Endothelial cell of umbilical vein (primary cell): ENCODE measurements at regions not wholly inside any gene's neighbourhood (a gene's known extent, or its start where the extent isn't known, plus 50 kb on each side); places are given as distances from the start of the nearest gene placed in this dataset.

Experiments
- BruUV-seq: library from RNA; stranded (reverse); fragments of 400-500 nt; replicated peaks from 2 replicates; lab custom pipeline; 2021; lab: Mats Ljungman, UMichigan
- CTCF ChIA-PET: fragments of 300-600, 350-600 bp; sonication (Branson Sonifier 250); formaldehyde crosslinking; loops from one replicate; lab custom pipeline; 2021; ENCODE audit warnings: antibody characterized with exemption, inconsistent platforms; lab: Charles Lee
- POLR2A ChIA-PET: fragments of 300-600, 350-600 bp; sonication (Branson Sonifier 250); formaldehyde crosslinking; loops from one replicate; lab custom pipeline; 2021; ENCODE audit warnings: antibody characterized with exemption, inconsistent platforms; lab: Charles Lee
- DNase-seq: peaks from one replicate; pipeline ENCODE4 v3.0.0-alpha.2; 2011; ENCODE audit warnings: low read depth, low spot score
- FAIRE-seq: peaks from 2 replicates; lab custom pipeline; 2011; peaks lifted over from hg19 to GRCh38; lab: Jason Lieb, UNC
- H2AFZ ChIP-seq: 2 replicates; pipeline ENCODE4 v1.6.0; 2012; ENCODE audit warnings: low read depth, low read length, control low read depth, inconsistent platforms
- H3K27ac ChIP-seq: 2 replicates; pipeline ENCODE4 v1.5.1; 2011; ENCODE audit warnings: low read depth, mild to moderate bottlenecking, control low read depth, low read length, moderate library complexity; ENCODE audit not compliant: insufficient read depth
- H3K27me3 ChIP-seq, 2 experiments: 2 replicates each; pipeline versions ENCODE4 v1.6.0 to v1.6.1; 2011; ENCODE audit warnings: low read length in 2 of 2, mixed read lengths in 1 of 2; ENCODE audit not compliant: control insufficient read depth in 2 of 2, insufficient read depth in 2 of 2
- H3K36me3 ChIP-seq, 2 experiments: 2 replicates in 1 of 2; 3 replicates in 1 of 2; pipeline ENCODE4 v1.5.1; 2011; ENCODE audit warnings: low read length in 2 of 2, mild to moderate bottlenecking in 1 of 2, moderate library complexity in 1 of 2; ENCODE audit not compliant: control insufficient read depth in 2 of 2, insufficient read depth in 2 of 2; ENCODE audit errors: extremely low read depth in 1 of 2
- H3K4me1 ChIP-seq: 3 replicates; pipeline ENCODE4 v1.5.1; 2011; ENCODE audit warnings: mild to moderate bottlenecking, low read length; ENCODE audit not compliant: control insufficient read depth, insufficient read depth; ENCODE audit errors: extremely low read depth
- H3K4me2 ChIP-seq: 2 replicates; pipeline ENCODE4 v1.6.1; 2011; ENCODE audit warnings: low read length, control low read depth, mixed read lengths; ENCODE audit not compliant: insufficient read depth
- H3K4me3 ChIP-seq, 3 experiments: fragments of 200-600 bp in 1 of 3; sonication (generic), shearing (Covaris generic) in 1 of 3; replicated peaks in 1 of 3; 2 replicates each; pipeline ENCODE4 v1.5.1; 2011 to 2016; ENCODE audit warnings: control low read depth in 3 of 3, low read length in 3 of 3, mild to moderate bottlenecking in 2 of 3, inconsistent platforms in 1 of 3, low read depth in 1 of 3, moderate library complexity in 1 of 3; ENCODE audit not compliant: insufficient read depth in 1 of 3
- H3K79me2 ChIP-seq: 2 replicates; pipeline ENCODE4 v1.6.0; 2012; ENCODE audit warnings: low read length, inconsistent platforms; ENCODE audit not compliant: control insufficient read depth, insufficient read depth
- H3K9ac ChIP-seq: replicated peaks from 2 replicates; pipeline ENCODE3; 2011; ENCODE audit warnings: low read length, control low read depth; ENCODE audit not compliant: insufficient read depth; ENCODE audit errors: extremely low read depth
- H3K9me1 ChIP-seq: replicated peaks from 3 replicates; pipeline ENCODE4 v1.6.0; 2011; ENCODE audit warnings: mild to moderate bottlenecking, low read length; ENCODE audit not compliant: control insufficient read depth, insufficient read depth; ENCODE audit errors: extremely low read depth
- H3K9me3 ChIP-seq: replicated peaks from 2 replicates; pipeline ENCODE4 v1.5.1; 2012; ENCODE audit warnings: low read length, inconsistent platforms; ENCODE audit not compliant: control insufficient read depth, insufficient read depth
- H4K20me1 ChIP-seq: replicated peaks from 2 replicates; pipeline ENCODE3; 2011; ENCODE audit warnings: mild to moderate bottlenecking, low read length; ENCODE audit not compliant: control insufficient read depth, insufficient read depth; ENCODE audit errors: extremely low read depth
- CTCF ChIP-seq, 2 donors: IDR thresholded peaks; 1 replicate in 1 of 2; 2 replicates in 1 of 2; pipeline ENCODE4 v1.5.1; 2011; ENCODE audit warnings: low read length in 2 of 2, mild to moderate bottlenecking in 2 of 2, moderate library complexity in 2 of 2, control low read depth in 1 of 2, inconsistent platforms in 1 of 2, low read depth in 1 of 2; ENCODE audit not compliant: insufficient read depth in 1 of 2; ENCODE audit errors: extremely low read depth in 1 of 2
- EZH2 ChIP-seq: IDR thresholded peaks from 2 replicates; pipeline ENCODE4 v1.6.1; 2012; ENCODE audit warnings: borderline replicate concordance, low read depth, mild to moderate bottlenecking, moderate library complexity, low read length, inconsistent platforms; ENCODE audit not compliant: severe bottlenecking
- FOS ChIP-seq: IDR thresholded peaks from 2 replicates; pipeline ENCODE4 v1.6.1; 2011; ENCODE audit warnings: mild to moderate bottlenecking, low read length, moderate library complexity, borderline replicate concordance; ENCODE audit not compliant: insufficient read depth
- GATA2 ChIP-seq: IDR thresholded peaks from 2 replicates; pipeline ENCODE4 v1.7.0; 2011; ENCODE audit warnings: low read depth, mild to moderate bottlenecking, moderate library complexity, mixed read lengths, low read length; ENCODE audit not compliant: insufficient read length, insufficient read depth
- JUN ChIP-seq: IDR thresholded peaks from 2 replicates; pipeline ENCODE4 v1.6.1; 2011; ENCODE audit warnings: borderline replicate concordance, low read depth; ENCODE audit not compliant: insufficient read length, insufficient read depth
- MAX ChIP-seq: IDR thresholded peaks from 2 replicates; pipeline ENCODE4 v1.6.1; 2011; ENCODE audit not compliant: insufficient read depth, insufficient read length
- MYC ChIP-seq: IDR thresholded peaks from one replicate; pipeline ENCODE4 v1.6.1; 2011; ENCODE audit warnings: mild to moderate bottlenecking, low read depth, low read length
- POLR2A ChIP-seq: IDR thresholded peaks from 2 replicates; pipeline ENCODE4 v1.6.1; 2012; ENCODE audit warnings: low read depth, mild to moderate bottlenecking, control low read depth, low read length
- POLR2AphosphoS5 ChIP-seq: IDR thresholded peaks from 2 replicates; pipeline ENCODE4 v1.6.1; 2012; ENCODE audit warnings: low read depth, mild to moderate bottlenecking, control low read depth, low read length, moderate library complexity; ENCODE audit not compliant: insufficient read depth
- dilution Hi-C: fragments of 300-500 bp; cut with MboI; formaldehyde crosslinking; loops from one replicate; pipeline ENCODE4 v1.15.0; 2019; ENCODE audit warnings: low sequenced_read_pairs; ENCODE audit not compliant: extremely low pct_ligation_motif_present
- intact Hi-C: fragments of 100-400 bp; cut with micrococcal nuclease; formaldehyde crosslinking; loops from one replicate; pipeline ENCODE4 v1.10.0; 2022

DNA sequence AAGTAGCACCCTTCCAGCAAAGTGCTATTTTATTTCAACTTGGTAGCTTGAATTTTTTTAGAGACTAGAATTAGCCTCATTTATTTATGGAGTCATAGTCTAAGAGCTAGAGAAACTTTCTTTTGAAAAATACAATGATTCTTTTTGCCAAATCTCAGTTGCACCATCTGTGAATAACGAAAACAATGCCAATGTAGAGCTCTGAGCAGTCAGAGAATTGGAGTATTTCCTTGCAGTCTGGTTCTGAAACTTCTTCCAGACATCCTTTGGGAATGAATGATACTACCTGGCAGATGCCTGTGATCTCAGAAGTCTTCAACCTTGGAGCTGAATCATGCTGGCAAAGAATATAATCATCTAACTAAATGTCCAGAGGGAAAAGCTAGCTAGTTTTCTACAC is 511.5 kb upstream of the CYLC2 start:
- H3K27ac ChIP-seq = no peak overlapping the region
- no peak overlapping the region for H3K9ac ChIP-seq
- H3K4me2 ChIP-seq = no peak overlapping the region
- no peaks in the 10 kb centered on the region for H3K9me1 ChIP-seq
- DNase-seq = no peak
- FAIRE-seq = no peak
- no peak for TF ChIP-seq FOS
- TF ChIP-seq JUN = no peak
- peaks cover 3% of the 10 kb centered on the region for H3K9me3 ChIP-seq
- no peaks in the 10 kb centered on the region for H3K27me3 ChIP-seq
- BruUV-seq = no TSS peak
- dilution Hi-C loops = no loop called here
- ChIA-PET POLR2A (no interaction called here), CTCF (no interaction called here)
- H3K4me3 ChIP-seq = no peak overlapping the region
- H2AFZ ChIP-seq = no peak overlapping the region
- H3K79me2 ChIP-seq = no peaks in the 10 kb centered on the region
- intact Hi-C loops = no loop called here
- H3K36me3 ChIP-seq = no peaks in the 10 kb centered on the region
- H4K20me1 ChIP-seq = no peaks in the 10 kb centered on the region
- no peaks in the 10 kb centered on the region for H3K4me1 ChIP-seq

DNA sequence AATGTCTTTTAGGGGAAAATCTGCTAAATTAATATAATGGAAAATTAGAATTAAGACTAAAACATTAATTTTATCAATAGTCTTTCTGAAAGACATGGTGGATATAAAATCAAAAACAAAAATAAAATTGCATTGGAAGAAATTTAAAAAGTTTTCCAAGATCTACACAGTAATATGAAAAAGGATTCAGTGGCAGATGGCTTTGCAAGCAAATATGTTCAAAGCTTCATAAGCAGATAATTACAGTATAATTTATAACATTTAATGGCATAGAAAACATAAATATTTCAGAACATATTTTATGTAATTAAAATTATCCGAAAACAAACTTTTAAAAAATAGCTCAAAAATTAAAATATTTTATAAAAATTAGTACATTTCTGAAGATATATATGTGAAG is 512.4 kb upstream of the CYLC2 start:
- CTCF ChIA-PET = no interaction called here

More for the DNA sequence above, 512.4 kb upstream of the CYLC2 start:
- no peaks in the 10 kb centered on the region for H4K20me1 ChIP-seq
- dilution Hi-C loops = no loop called here
- BruUV-seq = no TSS peak
- no peaks in the 10 kb centered on the region for H3K79me2 ChIP-seq
- no peaks in the 10 kb centered on the region for H3K9me1 ChIP-seq
- no peak overlapping the region for H3K27ac ChIP-seq
- no peak overlapping the region for H3K9ac ChIP-seq
- H3K36me3 ChIP-seq = no peaks in the 10 kb centered on the region
- TF ChIP-seq MYC = no peak
- no peak for TF ChIP-seq EZH2
- no peak for TF ChIP-seq JUN
- TF ChIP-seq POLR2AphosphoS5 = no peak
- no peak for TF ChIP-seq GATA2
- TF ChIP-seq MAX = no peak
- TF ChIP-seq FOS = no peak
- no peak for TF ChIP-seq POLR2A
- no peak for TF ChIP-seq CTCF (IDR thresholded peaks at IDR 0.05; ENCODE audit: extremely low read depth in 1 of 2, insufficient read depth in 1 of 2, low read depth in 1 of 2, low read length in 2 of 2)
- no peak overlapping the region for H2AFZ ChIP-seq
- no peak overlapping the region for H3K4me3 ChIP-seq
- H3K4me1 ChIP-seq = no peaks in the 10 kb centered on the region
- FAIRE-seq = no peak
- no peak overlapping the region for H3K4me2 ChIP-seq
- peaks cover 5% of the 10 kb centered on the region for H3K9me3 ChIP-seq
- DNase-seq = no peak
- POLR2A ChIA-PET = no interaction called here
- H3K27me3 ChIP-seq = no peaks in the 10 kb centered on the region
- intact Hi-C loops = no loop called here
